K562 (cell line): ENCODE measurements at regions not wholly inside any gene's neighbourhood (a gene's known extent, or its start where the extent isn't known, plus 50 kb on each side); places are given as distances from the start of the nearest gene placed in this dataset.

Experiments used
- ATAC-seq: fragments of 200-7000 bp; cut with Tn5 transposase; 3 replicates; pipeline ENCODE4 v1.9.1; 2020; ENCODE audit warnings: moderate library complexity
- BruUV-seq: library from RNA; stranded (reverse); fragments of 400-500 nt; replicated peaks from 2 replicates; lab custom pipeline; 2021; lab: Mats Ljungman, UMichigan
- CTCF ChIA-PET: fragments of 300-600 bp; formaldehyde crosslinking; extraction: SDS; loops from one replicate; lab custom pipeline; 2021; ENCODE audit warnings: low intra/inter-chr PET ratio; lab: Yijun Ruan, JAX
- POLR2A ChIA-PET: fragments of 300-600, 350-650 bp; sonication (Branson Sonifier 250); formaldehyde crosslinking; extraction: SDS; loops from one replicate; lab custom pipeline; 2021; ENCODE audit warnings: antibody characterized with exemption, inconsistent platforms; lab: Yijun Ruan, JAX
- DNase-seq, 4 experiments: peaks; one replicate each; pipeline versions ENCODE4 v3.0.0 to v3.0.0-alpha.2; 2011 to 2018; ENCODE audit warnings: low spot score in 3 of 4, mixed read lengths in 3 of 4; ENCODE audit errors: extremely low read depth in 1 of 4
- FAIRE-seq: peaks from 2 replicates; lab custom pipeline; 2011; peaks lifted over from hg19 to GRCh38; lab: Jason Lieb, UNC
- H2AFZ ChIP-seq: 2 replicates; pipeline ENCODE4 v1.6.0; 2011; ENCODE audit warnings: low read depth, low read length, control low read depth, inconsistent platforms
- H3K27ac ChIP-seq: fragments of 200-600 bp; 3 replicates; pipeline ENCODE4 v1.8.0; 2011; ENCODE audit warnings: low read depth, mild to moderate bottlenecking, control low read depth, inconsistent platforms, low read length, moderate library complexity, mixed read lengths; ENCODE audit errors: extremely low read depth
- H3K27me3 ChIP-seq, 2 experiments: fragments of 300-600 bp in 1 of 2; 2 replicates in 1 of 2; 3 replicates in 1 of 2; pipeline versions ENCODE4 v1.6.0 to v1.8.0; 2011; ENCODE audit warnings: inconsistent platforms in 2 of 2, low read length in 2 of 2, mild to moderate bottlenecking in 1 of 2, mixed read lengths in 1 of 2, moderate library complexity in 1 of 2; ENCODE audit not compliant: control insufficient read depth in 2 of 2, insufficient read depth in 2 of 2
- H3K36me3 ChIP-seq: fragments of 300-600 bp; 3 replicates; pipeline ENCODE4 v1.8.0; 2011; ENCODE audit warnings: mild to moderate bottlenecking, low read length, inconsistent platforms; ENCODE audit not compliant: control insufficient read depth, insufficient read depth
- H3K4me1 ChIP-seq, 2 experiments: fragments of 200-600 bp in 1 of 2; replicated peaks in 1 of 2; 2 replicates in 1 of 2; 3 replicates in 1 of 2; pipeline versions ENCODE4 v1.5.1 to v1.8.0; 2011; ENCODE audit warnings: inconsistent platforms in 2 of 2, low read length in 2 of 2, mild to moderate bottlenecking in 1 of 2, mixed read lengths in 1 of 2, moderate library complexity in 1 of 2; ENCODE audit not compliant: control insufficient read depth in 2 of 2, insufficient read depth in 2 of 2
- H3K4me2 ChIP-seq: 2 replicates; pipeline ENCODE4 v1.6.1; 2011; ENCODE audit warnings: low read length, control low read depth, inconsistent platforms, mixed read lengths; ENCODE audit not compliant: insufficient read depth
- H3K4me3 ChIP-seq: fragments of 200-600 bp; sonication (generic), shearing (Covaris generic); 2 replicates; pipeline ENCODE4 v1.5.1; 2016; ENCODE audit warnings: control low read depth, inconsistent platforms
- H3K79me2 ChIP-seq: fragments of 200-600 bp; 3 replicates; pipeline ENCODE4 v1.8.0; 2011; ENCODE audit warnings: low read length, inconsistent platforms; ENCODE audit not compliant: control insufficient read depth, insufficient read depth
- H3K9ac ChIP-seq, 2 experiments: 2 replicates each; pipeline versions ENCODE4 v1.6.0 to v1.6.1; 2011; ENCODE audit warnings: low read depth in 2 of 2, low read length in 2 of 2, control low read depth in 1 of 2, inconsistent platforms in 1 of 2, mild to moderate bottlenecking in 1 of 2, mixed read lengths in 1 of 2; ENCODE audit not compliant: insufficient read depth in 1 of 2
- H3K9me1 ChIP-seq: one replicate; pipeline ENCODE4 v1.6.0; 2011; ENCODE audit warnings: inconsistent platforms, mild to moderate bottlenecking, low read length, moderate library complexity; ENCODE audit not compliant: control insufficient read depth, insufficient read depth
- H3K9me3 ChIP-seq: replicated peaks from 2 replicates; pipeline ENCODE4 v1.5.1; 2011; ENCODE audit warnings: low read depth, low read length, inconsistent platforms; ENCODE audit not compliant: control insufficient read depth, insufficient read depth
- H4K20me1 ChIP-seq: replicated peaks from 2 replicates; pipeline ENCODE4 v1.6.1; 2011; ENCODE audit warnings: low read length, inconsistent platforms, mixed read lengths; ENCODE audit not compliant: control insufficient read depth, insufficient read depth
- CHD2 ChIP-seq: IDR thresholded peaks from 2 replicates; pipeline ENCODE4 v1.6.1; 2011; ENCODE audit warnings: low read depth, low read length
- ETV1 ChIP-seq: fragments of 450-650 bp; conservative IDR thresholded peaks from 2 replicates; pipeline ENCODE4 v1.6.1; 2016; ENCODE audit warnings: missing genetic modification characterization, control low read depth, low read depth, missing compliant biosample characterization
- GTF2E2 ChIP-seq: fragments of 200-800 bp; sonication (Bioruptor generic); IDR thresholded peaks from 2 replicates; pipeline ENCODE4 v1.6.1; 2016; ENCODE audit warnings: missing genetic modification characterization, missing compliant biosample characterization
- KDM2B ChIP-seq: fragments of 250-450 bp; sonication (Bioruptor Pico); IDR thresholded peaks from 2 replicates; pipeline ENCODE4 v1.8.0; 2021; ENCODE audit warnings: mild to moderate bottlenecking, moderate library complexity
- RBM22 ChIP-seq: fragments of 200-400 bp; formaldehyde crosslinking; IDR thresholded peaks from 2 replicates; pipeline ENCODE4 v1.6.1; 2018; ENCODE audit warnings: low read length, low read depth; ENCODE audit not compliant: poor library complexity, severe bottlenecking
- ZNF592 ChIP-seq: fragments of 450-650 bp; IDR thresholded peaks from 2 replicates; pipeline ENCODE4 v1.6.1; 2017; ENCODE audit warnings: antibody characterized with exemption, mild to moderate bottlenecking
- ZNF707 ChIP-seq: fragments of 250-450 bp; sonication (Bioruptor Pico); conservative IDR thresholded peaks from 2 replicates; pipeline ENCODE4 v1.8.0; 2022; ENCODE audit warnings: inconsistent platforms, mild to moderate bottlenecking, moderate library complexity
- WGBS: fragments of 100-300 bp; shearing (Covaris generic); methylation state at CpG from one replicate; pipeline ENCODE4 v1.1.6; 2016; ENCODE audit warnings: low coverage, mixed read lengths; ENCODE audit not compliant: insufficient coverage; ENCODE audit errors: missing lambda C conversion rate; 5-methylcytosine and 5-hydroxymethylcytosine counted together
- in situ Hi-C: fragments of 300-500 bp; cut with MboI; formaldehyde crosslinking; loops from 4 replicates; pipeline ENCODE4 v1.15.0; 2018; ENCODE audit warnings: inconsistent platforms, mixed read lengths
- intact Hi-C: fragments of 100-400 bp; cut with micrococcal nuclease; formaldehyde crosslinking; loops from 2 replicates; pipeline ENCODE4 v1.14.2; 2022

GRCh38 chr4:138643827-138644226 is 371.8 kb upstream of the NOCT start:
- Histone ChIP-seq H3K79me2 (no peaks in the 10 kb centered on the region), H3K9me1 (no peaks in the 10 kb centered on the region), H3K4me1 (no peaks in the 10 kb centered on the region), H2AFZ (no peak overlapping the region), H3K4me3 (no peak overlapping the region), H4K20me1 (no peaks in the 10 kb centered on the region), H3K27me3 (no peaks in the 10 kb centered on the region), H3K4me2 (no peak overlapping the region), H3K9me3 (no peaks in the 10 kb centered on the region), H3K9ac (no peak overlapping the region), H3K36me3 (no peaks in the 10 kb centered on the region), H3K27ac (no peak overlapping the region)
- no peak for FAIRE-seq
- 6% methylated on average over 1 of the region's 1 CpG for WGBS
- no TSS peak for BruUV-seq
- DNase-seq = no peak
- ATAC-seq = no peak
- ChIA-PET POLR2A (no interaction called here), CTCF (no interaction called here)
- intact Hi-C loops (no loop called here), in situ Hi-C loops (no loop called here)
- no peak for TF ChIP-seq ZNF707 (CRISPR knock-in tag)
- no peak for TF ChIP-seq ZNF592
- TF ChIP-seq ETV1 (tag) = no peak
- TF ChIP-seq CHD2 = no peak
- no peak for TF ChIP-seq RBM22
- TF ChIP-seq GTF2E2 = no peak
- no peak for TF ChIP-seq KDM2B (CRISPR knock-in tag)
- TF ChIP-seq, all 486 proteins: peak for 0
